ENCODE measurements at regions not wholly inside any gene's neighbourhood (a gene's known extent, or its start where the extent isn't known, plus 50 kb on each side); places are given as distances from the start of the nearest gene placed in this dataset.
"Not testable (repeated sequence)": the region's sequence is repeated elsewhere in the genome, so short reads cannot be mapped to it uniquely, and the experiment has no call there.

DNA sequence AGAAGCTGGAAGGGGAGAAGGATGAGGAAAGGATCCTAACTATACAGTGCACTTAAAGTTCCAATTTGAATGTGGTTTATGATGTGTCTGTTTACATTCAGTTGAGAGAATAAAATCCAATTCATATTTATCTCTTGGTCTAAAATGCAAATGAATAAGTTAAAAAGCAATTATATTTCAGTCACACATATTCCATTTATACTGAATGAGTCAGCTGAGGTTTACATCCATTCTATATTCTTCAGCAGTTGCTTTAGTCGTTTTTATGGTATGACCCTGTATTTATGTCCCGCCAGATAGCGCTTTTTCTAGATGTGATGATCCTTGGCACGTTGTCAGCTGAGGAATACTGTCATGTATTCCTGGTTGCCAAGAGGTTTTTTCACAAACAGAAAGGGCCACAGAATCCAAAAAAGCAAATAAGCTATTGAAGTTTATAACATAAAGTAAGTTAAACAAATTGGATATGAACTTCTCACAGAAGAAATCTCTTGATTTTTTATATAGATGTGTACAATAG, 866.2 kb downstream of the NCAM2 start:
- H3K4me3 ChIP-seq (ENCODE audit: low read depth, low read length): no peak overlapping the region
- TF ChIP-seq, protein P1, sequence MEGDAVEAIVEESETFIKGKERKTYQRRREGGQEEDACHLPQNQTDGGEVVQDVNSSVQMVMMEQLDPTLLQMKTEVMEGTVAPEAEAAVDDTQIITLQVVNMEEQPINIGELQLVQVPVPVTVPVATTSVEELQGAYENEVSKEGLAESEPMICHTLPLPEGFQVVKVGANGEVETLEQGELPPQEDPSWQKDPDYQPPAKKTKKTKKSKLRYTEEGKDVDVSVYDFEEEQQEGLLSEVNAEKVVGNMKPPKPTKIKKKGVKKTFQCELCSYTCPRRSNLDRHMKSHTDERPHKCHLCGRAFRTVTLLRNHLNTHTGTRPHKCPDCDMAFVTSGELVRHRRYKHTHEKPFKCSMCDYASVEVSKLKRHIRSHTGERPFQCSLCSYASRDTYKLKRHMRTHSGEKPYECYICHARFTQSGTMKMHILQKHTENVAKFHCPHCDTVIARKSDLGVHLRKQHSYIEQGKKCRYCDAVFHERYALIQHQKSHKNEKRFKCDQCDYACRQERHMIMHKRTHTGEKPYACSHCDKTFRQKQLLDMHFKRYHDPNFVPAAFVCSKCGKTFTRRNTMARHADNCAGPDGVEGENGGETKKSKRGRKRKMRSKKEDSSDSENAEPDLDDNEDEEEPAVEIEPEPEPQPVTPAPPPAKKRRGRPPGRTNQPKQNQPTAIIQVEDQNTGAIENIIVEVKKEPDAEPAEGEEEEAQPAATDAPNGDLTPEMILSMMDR (IDR thresholded peaks at IDR 0.05; ENCODE audit: insufficient read depth, low read depth, low read length, missing control alignments): no peak
- no peak for DNase-seq (ENCODE audit: low read depth)

GRCh38 chr21:21897275-21897883, 899.2 kb downstream of the NCAM2 start:
- no peak for DNase-seq (ENCODE audit: low read depth)
- TF ChIP-seq, protein P1 (IDR thresholded peaks at IDR 0.05; ENCODE audit: insufficient read depth, low read depth, low read length, missing control alignments): no peak
- H3K4me3 ChIP-seq (ENCODE audit: low read depth, low read length): no peak overlapping the region

- no peak overlapping the region for H3K4me3 ChIP-seq (ENCODE audit: low read depth, low read length)
- DNase-seq (ENCODE audit: low read depth): no peak
- TF ChIP-seq, protein P1 (IDR thresholded peaks at IDR 0.05; ENCODE audit: insufficient read depth, low read depth, low read length, missing control alignments): no peak
These were observed 900.6 kb downstream of the NCAM2 start for GRCh38 chr21:21898801-21899200.

- H3K4me3 ChIP-seq (ENCODE audit: low read depth, low read length); DNase-seq (ENCODE audit: low read depth): not testable (repeated sequence)
These were observed 904.2 kb downstream of the NCAM2 start for GRCh38 chr21:21902416-21902815.

DNA sequence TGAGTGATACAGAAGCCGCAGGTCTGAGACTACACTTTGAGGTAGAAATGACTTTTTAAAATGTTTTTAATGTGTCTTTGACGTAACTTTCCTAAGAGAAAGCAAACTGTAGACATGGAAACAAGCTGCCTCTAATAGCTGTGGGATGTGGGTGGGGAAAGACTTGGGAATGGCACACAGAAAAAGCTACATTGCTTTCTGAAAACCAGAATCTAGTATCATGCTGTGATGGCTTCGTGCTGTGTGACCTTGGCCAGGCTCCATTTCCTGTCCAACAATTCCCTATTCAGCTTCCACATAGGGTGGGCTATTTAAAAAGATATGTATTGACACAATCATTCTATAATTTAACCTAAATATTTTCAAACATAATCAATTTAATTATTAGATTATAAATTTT, 909.1 kb downstream of the NCAM2 start:
- DNase-seq (ENCODE audit: low read depth): no peak
- TF ChIP-seq, protein P1 (IDR thresholded peaks at IDR 0.05; ENCODE audit: insufficient read depth, low read depth, low read length, missing control alignments): no peak
- no peak overlapping the region for H3K4me3 ChIP-seq (ENCODE audit: low read depth, low read length)

DNA sequence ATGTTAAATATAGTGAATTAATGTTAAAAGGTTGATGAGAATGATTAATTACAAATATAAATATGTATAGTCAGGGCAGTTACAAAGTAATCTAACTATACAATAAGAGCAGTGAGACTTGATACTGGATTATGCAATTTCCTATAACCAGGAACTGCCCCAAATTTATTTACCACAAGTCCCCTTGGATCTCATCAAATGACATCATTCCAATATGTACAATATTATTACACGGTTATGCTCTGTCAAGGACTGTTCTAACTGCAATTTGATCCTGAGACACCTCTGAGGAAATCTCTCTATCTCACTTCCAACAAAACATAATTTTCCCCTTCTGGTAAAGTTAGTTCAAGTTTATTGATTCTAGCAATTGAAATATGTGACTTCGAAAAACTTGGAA, 917.6 kb downstream of the NCAM2 start:
- TF ChIP-seq, protein P1 (IDR thresholded peaks at IDR 0.05; ENCODE audit: insufficient read depth, low read depth, low read length, missing control alignments): no peak
- no peak overlapping the region for H3K4me3 ChIP-seq (ENCODE audit: low read depth, low read length)
- DNase-seq (ENCODE audit: low read depth): no peak

- no peak overlapping the region for H3K4me3 ChIP-seq (ENCODE audit: low read depth, low read length)
- TF ChIP-seq, protein P1 (IDR thresholded peaks at IDR 0.05; ENCODE audit: insufficient read depth, low read depth, low read length, missing control alignments): peak; percentile 34
- DNase-seq (ENCODE audit: low read depth): peak; percentile 0
These were observed 923.4 kb downstream of the NCAM2 start for GRCh38 chr21:21921410-21922232.
